ENCODE measurements at regions not wholly inside any gene's neighbourhood (a gene's known extent, or its start where the extent isn't known, plus 50 kb on each side); places are given as distances from the start of the nearest gene placed in this dataset.

- Histone ChIP-seq H2AFZ (ENCODE audit: low read depth, low read length) (peak overlapping the region; percentile 68), H3K9me3 (replicated peaks; ENCODE audit: control insufficient read depth, insufficient read depth, low read depth, low read length) (no peaks in the 10 kb centered on the region), H3K27me3 (ENCODE audit: control insufficient read depth in 2 of 2, insufficient read depth in 2 of 2, low read length in 2 of 2) (no peaks in the 10 kb centered on the region), H4K20me1 (replicated peaks; ENCODE audit: control insufficient read depth, insufficient read depth, low read length) (no peaks in the 10 kb centered on the region), H3K9ac (ENCODE audit: insufficient read depth in 1 of 2, low read depth in 2 of 2, low read length in 2 of 2) (peak overlapping the region in 1 of 2 experiments; percentile 33; a peak in 1 of 4 replicates), H3K4me1 (replicated peaks in 1 of 2; ENCODE audit: control insufficient read depth in 2 of 2, insufficient read depth in 2 of 2, low read length in 2 of 2) (peaks cover 7 to 42% of the 10 kb centered on the region in 2 experiments; a peak in 3 of 5 replicates), H3K4me3 (no peak overlapping the region), H3K79me2 (ENCODE audit: control insufficient read depth, insufficient read depth, low read length) (no peaks in the 10 kb centered on the region), H3K36me3 (ENCODE audit: control insufficient read depth, insufficient read depth, low read length) (no peaks in the 10 kb centered on the region), H3K9me1 (ENCODE audit: control insufficient read depth, insufficient read depth, low read length) (no peaks in the 10 kb centered on the region), H3K4me2 (ENCODE audit: insufficient read depth, low read length) (peak overlapping the region; percentile 53), H3K27ac (ENCODE audit: extremely low read depth, low read depth, low read length) (peak overlapping the region; percentile 75)
- ATAC-seq (peak; percentile 77), FAIRE-seq (peak; percentile 80), DNase-seq (ENCODE audit: extremely low read depth in 1 of 4, low spot score in 3 of 4) (peak in 2 of 4 experiments; percentile 63 to 88)
- POLR2A ChIA-PET: interaction anchor here (0.7 to 1.4 kb wide), 2 partner anchors 122 to 494 kb away, joined by 3 read pairs; no protein-coding TSS in a partner anchor
- intact Hi-C loops (cut with micrococcal nuclease): no loop called here
- 2% methylated on average over 3 of the region's 3 CpGs for WGBS (ENCODE audit: insufficient coverage, low coverage, missing lambda C conversion rate)
- in situ Hi-C loops (cut with MboI): no loop called here
- CTCF ChIA-PET (ENCODE audit: low intra/inter-chr PET ratio): interaction anchor here (0.9 kb wide), 1 partner anchor 122 kb away, joined by 3 read pairs; no protein-coding TSS in a partner anchor
- no TSS peak for BruUV-seq (replicated peaks)
- TF ChIP-seq DPF2 (IDR thresholded peaks at IDR 0.05) (peak; percentile 94), ETV6 (IDR thresholded peaks at IDR 0.05; ENCODE audit: borderline replicate concordance in 1 of 2, low read depth in 2 of 2, low read length in 1 of 2) (peak; percentile 94 to 99), ETV6 (CRISPR knock-in tag; IDR thresholded peaks at IDR 0.05; ENCODE audit: borderline replicate concordance) (no peak), CBFA2T2 (conservative IDR thresholded peaks at IDR 0.05) (peak; percentile 84), HDAC1 (IDR thresholded peaks at IDR 0.05) (peak in 1 of 2 experiments; percentile 74; a peak in 2 of 4 replicates), ZFP30 (CRISPR knock-in tag; IDR thresholded peaks at IDR 0.05; ENCODE audit: borderline replicate concordance) (no peak), SMARCA4 (IDR thresholded peaks at IDR 0.05) (peak; percentile 92), PBX2 (CRISPR knock-in tag; IDR thresholded peaks at IDR 0.05; ENCODE audit: low read depth) (no peak), PBX2 (tag; conservative IDR thresholded peaks at IDR 0.05; ENCODE audit: low read depth) (peak; percentile 82), DDX20 (tag; IDR thresholded peaks at IDR 0.05; ENCODE audit: low read depth) (no peak), TBL1XR1 (IDR thresholded peaks at IDR 0.05; ENCODE audit: low read length in 2 of 2) (peak in 1 of 2 experiments; percentile 73; a peak in 2 of 4 replicates), ZNF507 (tag; conservative IDR thresholded peaks at IDR 0.05) (no peak), HSF4 (CRISPR knock-in tag; IDR thresholded peaks at IDR 0.05; ENCODE audit: borderline replicate concordance) (no peak), PHF20 (IDR thresholded peaks at IDR 0.05; ENCODE audit: partially characterized antibody) (no peak), NRF1 (conservative IDR thresholded peaks at IDR 0.05 in 1 of 2, IDR thresholded peaks at IDR 0.05 in 1 of 2) (peak; percentile 23 to 26; a peak in 1 of 4 replicates), ATF7 (IDR thresholded peaks at IDR 0.05) (peak; percentile 22; the same call in 1 of the 2 replicates)
- TF ChIP-seq, protein P1, sequence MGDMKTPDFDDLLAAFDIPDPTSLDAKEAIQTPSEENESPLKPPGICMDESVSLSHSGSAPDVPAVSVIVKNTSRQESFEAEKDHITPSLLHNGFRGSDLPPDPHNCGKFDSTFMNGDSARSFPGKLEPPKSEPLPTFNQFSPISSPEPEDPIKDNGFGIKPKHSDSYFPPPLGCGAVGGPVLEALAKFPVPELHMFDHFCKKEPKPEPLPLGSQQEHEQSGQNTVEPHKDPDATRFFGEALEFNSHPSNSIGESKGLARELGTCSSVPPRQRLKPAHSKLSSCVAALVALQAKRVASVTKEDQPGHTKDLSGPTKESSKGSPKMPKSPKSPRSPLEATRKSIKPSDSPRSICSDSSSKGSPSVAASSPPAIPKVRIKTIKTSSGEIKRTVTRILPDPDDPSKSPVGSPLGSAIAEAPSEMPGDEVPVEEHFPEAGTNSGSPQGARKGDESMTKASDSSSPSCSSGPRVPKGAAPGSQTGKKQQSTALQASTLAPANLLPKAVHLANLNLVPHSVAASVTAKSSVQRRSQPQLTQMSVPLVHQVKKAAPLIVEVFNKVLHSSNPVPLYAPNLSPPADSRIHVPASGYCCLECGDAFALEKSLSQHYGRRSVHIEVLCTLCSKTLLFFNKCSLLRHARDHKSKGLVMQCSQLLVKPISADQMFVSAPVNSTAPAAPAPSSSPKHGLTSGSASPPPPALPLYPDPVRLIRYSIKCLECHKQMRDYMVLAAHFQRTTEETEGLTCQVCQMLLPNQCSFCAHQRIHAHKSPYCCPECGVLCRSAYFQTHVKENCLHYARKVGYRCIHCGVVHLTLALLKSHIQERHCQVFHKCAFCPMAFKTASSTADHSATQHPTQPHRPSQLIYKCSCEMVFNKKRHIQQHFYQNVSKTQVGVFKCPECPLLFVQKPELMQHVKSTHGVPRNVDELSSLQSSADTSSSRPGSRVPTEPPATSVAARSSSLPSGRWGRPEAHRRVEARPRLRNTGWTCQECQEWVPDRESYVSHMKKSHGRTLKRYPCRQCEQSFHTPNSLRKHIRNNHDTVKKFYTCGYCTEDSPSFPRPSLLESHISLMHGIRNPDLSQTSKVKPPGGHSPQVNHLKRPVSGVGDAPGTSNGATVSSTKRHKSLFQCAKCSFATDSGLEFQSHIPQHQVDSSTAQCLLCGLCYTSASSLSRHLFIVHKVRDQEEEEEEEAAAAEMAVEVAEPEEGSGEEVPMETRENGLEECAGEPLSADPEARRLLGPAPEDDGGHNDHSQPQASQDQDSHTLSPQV (IDR thresholded peaks at IDR 0.05): peak; percentile 62
Observed at GRCh38 chr11:57126766-57127400, 54.9 kb upstream of the LRRC55 start.
